GM12872 (cell line): ENCODE measurements at regions not wholly inside any gene's neighbourhood (a gene's known extent, or its start where the extent isn't known, plus 50 kb on each side); places are given as distances from the start of the nearest gene placed in this dataset.

Experiments
- CTCF ChIP-seq: IDR thresholded peaks from 3 replicates; pipeline ENCODE4 v1.5.1; 2011; ENCODE audit warnings: low read depth, mild to moderate bottlenecking, low read length, moderate library complexity; ENCODE audit not compliant: insufficient read depth

GRCh38 chr6:154945271-154945890 is 49.7 kb upstream of the TIAM2 start:
- no peak for TF ChIP-seq CTCF
